UCSD-AML1 (cell line): ENCODE measurements at regions not wholly inside any gene's neighbourhood (a gene's known extent, or its start where the extent isn't known, plus 50 kb on each side); places are given as distances from the start of the nearest gene placed in this dataset.
"Not testable (repeated sequence)": the region's sequence is repeated elsewhere in the genome, so short reads cannot be mapped to it uniquely, and the experiment has no call there.

Source experiments
- DNase-seq: peaks from one replicate; lab custom pipeline; 2025; ENCODE audit not compliant: unreplicated experiment; lab: John Stamatoyannopoulos, UW

DNA sequence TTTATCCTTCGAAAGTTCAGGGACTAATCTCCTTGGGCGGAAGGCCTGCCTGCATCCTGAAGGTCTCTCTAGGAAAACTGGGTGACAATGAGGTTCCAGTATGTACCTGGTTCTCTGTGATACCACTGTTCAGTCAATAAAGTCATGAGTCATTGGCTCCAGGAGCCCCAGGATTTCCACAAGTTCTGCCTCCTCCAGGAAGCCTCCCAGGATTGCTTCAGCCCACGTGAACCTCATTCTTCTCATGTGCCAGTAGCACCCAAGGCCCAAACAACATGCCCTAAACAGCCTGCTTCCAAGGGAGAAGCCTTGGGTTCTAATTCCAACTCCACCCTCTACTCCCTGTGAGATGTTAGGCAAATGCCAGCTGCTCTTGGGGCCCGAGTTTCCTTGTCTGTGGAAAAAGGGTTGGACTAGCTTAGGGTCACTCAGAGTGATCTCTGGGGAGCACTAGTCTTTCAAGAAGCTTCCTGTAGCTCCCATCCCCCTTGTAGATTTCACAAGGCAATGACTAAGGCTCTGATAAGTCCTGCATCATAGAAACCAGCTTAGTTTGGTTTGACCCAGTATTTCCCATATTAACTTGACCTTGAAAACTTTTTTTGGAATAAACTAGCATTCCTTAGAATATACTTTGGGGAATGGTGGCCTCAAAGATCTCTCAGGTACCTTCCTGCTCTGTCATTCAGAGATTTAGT lies 118.3 kb upstream of the ATP2B2 start:
- DNase-seq = no peak

DNA sequence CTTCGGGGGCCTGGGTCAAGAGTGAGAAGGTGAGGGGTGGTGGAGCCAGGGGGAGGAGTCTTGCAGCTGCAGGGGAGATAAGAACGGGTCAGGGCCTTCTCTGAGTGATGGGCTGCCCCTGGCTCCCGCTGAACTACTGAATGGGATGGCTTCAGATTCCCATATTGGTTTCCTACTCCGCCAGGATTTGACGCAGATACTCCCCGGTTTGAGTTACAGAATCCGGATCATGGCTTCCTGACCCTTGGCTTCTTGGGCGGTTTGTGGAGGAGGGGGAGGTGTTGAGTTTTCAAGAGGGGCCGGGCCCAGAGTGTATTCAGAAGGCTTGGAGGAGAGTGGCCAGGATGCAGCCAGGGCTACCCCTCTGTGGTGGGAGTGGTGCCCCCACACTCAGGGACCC lies 119.9 kb upstream of the ATP2B2 start:
- no peak for DNase-seq

DNA sequence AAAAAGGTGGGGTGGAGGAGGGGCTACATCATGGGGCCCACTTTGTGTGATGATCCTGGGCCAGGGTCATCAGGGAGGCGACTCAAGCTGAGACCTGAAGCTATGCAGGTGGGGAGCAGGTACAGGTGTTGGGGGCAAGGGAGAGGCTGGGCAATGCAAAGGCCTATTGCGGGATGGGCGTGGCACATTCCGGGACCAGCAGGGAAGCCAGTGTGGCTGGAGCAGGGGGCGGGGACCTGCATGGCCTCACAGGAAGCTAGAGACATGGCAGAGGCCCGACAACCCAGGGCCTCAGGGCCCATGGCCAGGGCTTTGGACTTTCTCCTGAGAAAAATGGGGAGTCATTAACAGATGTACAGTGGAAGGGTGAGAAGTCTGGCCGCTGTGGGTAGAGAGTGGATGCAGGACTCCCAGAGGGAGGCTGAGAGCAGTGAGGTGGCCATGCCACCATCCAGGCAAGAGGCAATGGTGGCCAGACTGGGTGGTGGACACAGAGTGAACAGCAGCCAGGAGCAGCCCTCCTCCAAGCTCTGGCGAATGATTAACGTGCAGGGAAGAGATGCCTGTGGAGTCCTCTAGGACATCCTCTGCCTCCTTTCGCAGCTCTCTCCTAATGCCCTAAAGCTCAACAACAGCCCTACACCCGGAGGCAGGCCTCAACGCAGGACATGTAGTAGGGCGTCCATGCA lies 122.6 kb upstream of the ATP2B2 start:
- DNase-seq = no peak

DNA sequence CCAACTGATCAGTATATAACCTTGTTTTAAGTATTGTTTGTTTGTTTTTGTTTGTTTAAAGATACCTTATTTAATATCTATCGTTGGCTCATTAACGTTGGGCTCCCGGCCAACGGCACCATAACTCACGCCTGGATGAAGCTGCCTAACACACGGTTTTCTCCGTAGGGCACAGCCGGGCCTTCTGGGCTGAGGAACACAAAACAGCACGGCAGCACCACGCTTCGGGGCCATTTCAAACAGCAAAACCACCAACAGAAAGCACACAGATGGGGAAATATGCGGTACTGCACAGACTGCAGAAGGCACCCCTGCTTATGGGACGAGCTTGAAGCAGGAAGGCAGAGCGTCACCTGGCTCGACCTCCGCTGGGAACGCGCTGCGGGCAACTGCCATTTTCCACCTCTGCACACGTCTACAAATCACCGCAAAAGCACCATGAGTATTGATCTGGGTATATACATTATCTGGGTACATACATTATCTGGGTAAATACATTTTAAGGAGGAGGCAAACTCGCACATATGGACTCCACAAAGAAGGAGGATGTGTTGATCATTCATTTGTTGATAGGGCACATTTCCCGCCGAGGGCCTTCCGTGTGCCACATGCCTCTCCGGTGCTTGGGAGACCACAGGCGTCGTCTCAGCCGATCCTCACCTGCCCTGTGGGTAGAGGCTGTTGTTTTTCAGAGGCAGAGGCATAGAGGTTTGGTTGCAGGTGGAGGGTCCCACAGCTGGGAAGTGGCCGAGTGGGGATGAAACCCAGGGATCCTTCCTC lies 123.7 kb upstream of the ATP2B2 start:
- DNase-seq = no peak

DNA sequence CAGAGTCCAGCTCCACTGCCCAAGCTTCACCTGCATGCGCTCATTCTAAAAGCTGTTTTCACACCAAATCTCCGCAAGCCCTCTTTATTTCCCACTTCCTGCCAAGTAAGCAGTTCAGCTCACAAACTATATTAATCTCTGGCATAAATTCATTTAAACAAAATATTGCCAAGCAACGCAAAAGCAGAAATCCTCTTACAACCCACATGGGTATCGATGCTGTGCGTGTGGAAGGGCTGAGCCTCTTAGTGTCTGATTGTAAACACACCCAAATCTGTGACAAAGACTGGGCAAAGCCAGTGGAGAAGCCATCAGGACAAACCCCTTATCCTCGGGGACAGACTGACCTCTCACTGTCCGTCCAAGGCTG lies 124.3 kb upstream of the ATP2B2 start:
- no peak for DNase-seq

DNA sequence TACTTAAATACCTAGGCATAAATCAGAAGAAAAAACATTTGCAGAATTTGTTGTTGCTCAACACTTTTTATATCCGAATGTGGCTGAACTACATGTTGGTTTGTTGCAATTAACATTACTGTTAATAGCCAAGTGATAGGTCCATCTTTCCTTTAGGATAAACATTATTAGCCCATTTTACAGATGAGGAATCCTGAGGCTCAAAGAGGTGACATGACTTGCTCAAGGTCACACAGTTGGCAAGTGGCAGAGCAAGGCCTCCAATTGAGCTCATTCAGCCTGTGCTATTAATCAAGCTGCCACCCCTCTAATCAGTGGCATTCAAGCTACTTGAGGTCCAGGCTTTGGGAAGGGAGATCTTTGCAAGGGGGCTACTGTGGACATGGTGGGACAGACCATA lies 125.8 kb upstream of the ATP2B2 start:
- DNase-seq = no peak

DNA sequence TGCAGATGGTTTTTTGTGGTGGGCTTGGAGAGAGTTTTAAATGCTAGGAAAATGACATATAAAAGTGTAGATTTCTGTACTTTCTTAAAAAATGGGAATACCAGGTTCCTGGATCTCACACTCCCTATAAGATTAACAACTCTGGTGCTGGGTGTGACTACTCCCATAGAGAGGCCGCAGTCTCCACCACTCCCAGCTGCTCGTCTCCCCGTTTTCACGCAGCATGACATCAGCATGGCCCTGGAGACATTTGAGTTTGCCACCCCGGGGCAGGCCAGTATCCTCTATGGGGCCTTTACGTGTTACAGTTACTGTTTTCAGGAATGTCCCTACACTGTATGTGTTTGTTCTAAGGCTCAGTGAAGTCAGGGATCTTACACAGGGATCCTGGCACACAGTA lies 126.7 kb upstream of the ATP2B2 start:
- no peak for DNase-seq

DNA sequence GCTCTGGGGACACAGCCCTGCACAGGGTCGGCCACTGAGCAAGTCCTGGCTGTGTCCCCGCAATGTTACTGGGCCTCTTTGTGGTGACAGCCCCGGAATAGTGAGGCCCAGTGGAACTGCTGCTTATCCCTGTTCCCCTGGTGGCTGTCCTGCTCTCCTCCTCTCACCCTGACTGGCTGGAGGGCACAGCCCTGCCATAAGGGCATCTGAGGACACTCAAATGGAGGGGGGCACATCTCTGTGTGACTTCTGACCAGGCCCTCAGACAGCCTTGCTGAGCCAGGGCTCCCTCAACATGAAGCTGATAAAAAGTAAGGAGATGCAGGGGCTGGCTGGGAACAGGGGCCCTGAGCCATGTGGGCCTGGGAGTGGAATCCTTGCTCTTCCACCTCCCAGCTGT lies 127.4 kb upstream of the ATP2B2 start:
- no peak for DNase-seq

DNA sequence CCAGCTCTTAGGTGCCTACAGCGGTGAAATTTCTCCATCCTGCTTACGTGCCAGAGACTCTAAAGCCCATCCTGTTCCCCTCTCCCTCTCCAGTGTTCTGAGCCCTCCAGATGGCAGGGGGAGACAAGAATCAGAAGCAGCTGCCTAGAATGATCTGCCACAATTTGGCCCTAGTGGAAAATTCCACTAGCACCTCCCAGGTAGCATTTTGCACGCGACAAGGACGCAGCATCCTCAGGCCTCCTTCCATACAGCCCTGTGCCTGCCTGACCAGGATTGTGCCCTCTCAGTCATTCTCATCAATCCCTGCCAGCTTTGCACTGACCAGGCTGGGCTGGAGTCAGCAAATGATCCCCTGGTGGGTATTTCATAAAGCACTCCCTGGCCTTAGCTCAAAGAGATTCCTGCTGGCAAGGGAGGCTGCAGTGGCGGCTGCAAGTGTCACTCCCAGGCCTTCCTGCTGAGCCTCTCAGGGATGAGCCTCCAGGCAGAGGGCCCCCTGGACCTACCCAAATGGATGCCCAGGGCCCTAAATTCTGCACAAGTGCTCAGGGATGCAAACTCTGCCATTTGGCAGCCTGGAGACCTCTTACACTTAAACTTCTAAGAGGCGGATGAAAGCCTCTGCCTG lies 130.2 kb upstream of the ATP2B2 start:
- DNase-seq = no peak

DNA sequence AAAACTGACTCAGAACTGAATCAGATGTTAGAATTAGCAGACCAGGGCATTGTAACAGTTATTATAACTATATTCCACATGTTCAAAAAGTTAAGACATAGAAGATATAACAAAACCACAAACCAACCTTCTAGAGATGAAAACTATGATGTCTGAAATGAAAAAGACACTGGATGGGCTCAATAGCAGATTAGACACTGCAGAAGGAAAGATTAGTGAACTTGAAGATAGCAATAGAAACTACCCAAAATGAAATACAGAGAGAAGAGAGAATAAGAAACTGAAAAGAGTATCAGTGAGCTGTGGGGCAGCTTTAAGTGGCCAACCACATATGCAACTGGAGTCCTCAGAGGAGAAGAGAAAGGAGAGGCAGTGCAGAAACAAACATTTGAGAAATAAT lies 132.0 kb upstream of the ATP2B2 start:
- no peak for DNase-seq

DNA sequence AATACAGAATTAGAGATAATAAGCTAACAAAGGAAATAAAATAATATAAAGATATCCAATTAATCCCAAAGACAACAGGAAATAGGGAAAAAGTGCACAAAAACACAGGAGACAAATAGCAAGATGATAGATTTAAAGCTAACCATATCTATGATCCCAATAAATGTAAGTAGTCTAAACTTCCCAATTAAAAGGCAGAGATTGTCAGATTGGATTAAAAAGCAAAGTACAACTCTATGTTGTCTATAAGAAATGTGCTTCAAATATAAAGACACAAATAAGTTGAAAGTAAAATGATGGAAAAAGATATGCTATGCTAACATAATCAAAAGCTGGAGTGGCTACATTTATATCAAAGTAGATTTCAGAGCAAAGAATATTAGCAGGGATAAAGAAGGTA lies 133.1 kb upstream of the ATP2B2 start:
- no peak for DNase-seq

DNA sequence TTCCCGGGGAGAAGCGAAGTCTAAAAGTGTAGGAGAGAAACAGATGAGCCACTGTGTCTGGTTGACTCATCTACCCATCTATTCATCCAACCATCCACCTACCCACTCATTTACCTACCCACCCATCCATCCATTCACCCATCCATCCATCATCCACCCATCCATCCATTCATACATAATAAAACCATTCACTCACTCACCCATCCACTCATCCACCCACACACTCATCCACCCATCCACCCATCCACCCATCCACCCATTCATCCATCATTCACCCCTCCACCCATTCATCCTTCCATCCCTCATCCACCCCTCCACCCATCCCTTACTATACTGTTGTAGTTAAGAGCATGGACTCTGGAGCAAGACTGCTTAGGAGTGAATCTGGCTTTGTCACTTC lies 136.4 kb upstream of the ATP2B2 start:
- no peak for DNase-seq

DNA sequence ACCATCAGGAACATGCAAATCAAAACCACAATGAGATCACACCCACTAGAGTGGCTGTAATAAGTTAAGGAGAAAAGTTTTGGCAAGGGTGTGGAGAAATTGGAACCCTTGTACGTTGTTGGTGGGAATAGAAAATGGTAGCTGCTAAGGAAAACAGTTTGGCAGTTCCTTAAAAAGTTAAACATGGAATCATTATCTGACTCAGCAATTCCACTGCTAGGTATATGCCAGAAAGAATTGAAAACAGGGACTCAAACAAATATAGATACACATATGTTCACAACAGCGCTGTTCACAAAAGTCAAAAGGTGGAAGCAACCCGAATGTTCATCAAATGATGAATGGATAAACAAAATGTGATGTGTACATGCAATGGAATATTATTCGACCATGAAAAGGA lies 138.8 kb upstream of the ATP2B2 start:
- no peak for DNase-seq

DNA sequence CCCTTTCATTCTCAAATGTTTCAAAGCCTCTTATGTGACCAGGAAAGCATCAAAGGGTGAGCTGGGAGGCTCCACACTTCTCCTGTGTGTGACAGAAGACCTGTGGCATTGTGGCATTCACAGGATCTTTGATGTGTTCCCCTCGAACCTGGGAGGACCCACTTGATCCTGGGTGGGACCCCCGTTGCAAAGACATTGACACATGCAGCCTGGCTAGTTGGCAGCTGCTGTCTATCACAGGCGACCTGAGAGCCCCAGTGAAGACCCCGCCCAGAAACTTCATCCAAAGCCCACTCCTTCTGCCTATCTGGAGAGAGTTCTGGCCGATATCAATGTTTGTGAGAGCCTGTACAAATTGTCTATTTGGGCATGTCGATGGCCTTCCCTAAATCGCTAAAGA lies 140.4 kb upstream of the ATP2B2 start:
- DNase-seq = no peak

DNA sequence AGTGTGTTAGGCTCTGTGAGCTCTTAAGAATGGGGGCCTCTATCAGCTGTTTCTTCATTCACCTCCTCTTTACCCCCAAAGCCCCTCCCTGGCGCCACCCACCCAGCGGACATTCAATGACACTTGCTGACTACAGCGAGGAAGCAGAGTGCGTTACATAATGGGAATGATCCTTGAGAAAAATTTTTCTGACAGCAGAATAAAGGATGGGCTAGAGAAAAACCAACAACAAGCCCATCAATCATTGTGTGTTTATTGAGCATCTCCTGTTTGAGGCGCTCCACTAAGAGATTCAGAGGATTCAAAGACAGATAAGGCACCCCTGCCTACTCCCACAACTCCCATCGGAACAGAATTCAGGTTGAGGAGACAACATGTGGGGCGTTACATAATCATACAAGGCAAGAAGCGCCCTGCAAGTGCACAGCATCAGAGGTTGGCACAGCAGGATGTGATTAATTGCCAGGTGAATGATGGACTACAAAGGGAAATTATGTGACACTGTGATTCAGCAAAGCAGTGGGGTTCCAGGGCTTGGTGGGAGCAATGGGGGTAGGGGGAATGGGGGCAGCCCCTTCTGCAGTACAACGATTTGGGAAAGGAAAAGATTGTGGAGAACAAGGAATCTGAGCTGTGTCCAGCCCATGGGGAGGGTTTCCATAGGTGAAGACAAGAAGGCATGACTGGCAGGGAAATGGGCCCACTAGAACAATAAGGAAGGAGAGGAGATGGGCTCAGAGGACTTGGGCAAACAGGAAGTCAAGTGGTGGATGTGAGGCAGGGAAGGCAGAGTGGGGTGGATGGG lies 141.3 kb upstream of the ATP2B2 start:
- no peak for DNase-seq

DNA sequence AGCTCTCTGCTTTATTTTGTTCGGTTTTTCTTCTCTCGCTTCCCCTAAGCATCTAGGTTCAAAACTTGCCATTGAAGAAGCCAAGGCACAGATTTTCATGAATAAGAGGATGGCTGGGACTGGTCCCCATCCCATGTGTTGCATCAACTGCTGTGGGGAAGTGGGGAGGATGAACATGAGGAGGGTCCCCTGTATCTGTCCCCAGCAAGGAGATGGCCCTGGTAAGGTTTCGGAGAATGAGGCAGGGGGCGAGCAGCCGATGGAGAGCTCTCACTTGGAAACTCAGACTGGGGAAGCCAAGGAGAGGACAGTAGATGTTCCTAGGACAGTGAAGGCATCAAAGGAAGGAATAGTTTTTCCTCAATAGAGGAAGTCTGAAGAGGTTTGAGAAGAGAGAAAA lies 142.0 kb upstream of the ATP2B2 start:
- DNase-seq = no peak

DNA sequence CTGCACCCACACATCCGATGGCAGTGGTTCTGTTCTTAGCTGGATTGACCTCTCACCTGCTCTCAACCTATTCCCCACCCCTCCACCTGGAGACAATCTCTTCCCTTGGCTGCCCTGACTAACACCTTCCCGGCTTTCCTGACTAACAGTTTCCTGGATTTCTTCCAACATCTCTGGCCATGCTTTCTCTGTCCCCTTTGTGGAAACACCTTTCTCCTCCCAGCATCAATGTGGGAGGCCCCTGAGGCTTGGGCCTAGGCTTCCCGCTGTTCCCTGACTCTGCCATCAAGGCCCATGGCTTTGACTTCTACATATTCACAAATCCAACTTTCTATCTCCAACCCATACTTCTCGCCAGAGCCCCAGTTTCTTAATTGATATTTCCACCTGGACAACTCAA lies 142.8 kb upstream of the ATP2B2 start:
- DNase-seq = no peak

DNA sequence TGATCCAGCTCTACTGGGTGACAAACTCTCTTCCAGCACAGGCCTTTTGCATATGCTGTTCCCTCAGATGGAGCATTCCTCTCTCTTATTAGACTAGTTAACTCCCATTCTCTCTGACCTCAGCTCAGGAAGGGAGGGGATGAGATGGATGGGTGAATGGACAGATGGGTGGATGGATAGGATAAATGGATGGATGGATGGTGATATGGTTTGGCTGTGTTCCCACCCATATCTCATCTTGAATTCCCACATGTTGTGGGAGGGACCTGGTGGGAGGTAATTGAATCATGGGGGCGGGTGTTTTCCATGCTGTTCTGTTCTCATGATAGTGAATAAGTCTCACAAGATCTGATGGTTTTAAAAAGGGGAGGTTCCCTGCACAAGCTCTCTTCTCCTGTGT lies 144.1 kb upstream of the ATP2B2 start:
- not testable (repeated sequence) for DNase-seq

DNA sequence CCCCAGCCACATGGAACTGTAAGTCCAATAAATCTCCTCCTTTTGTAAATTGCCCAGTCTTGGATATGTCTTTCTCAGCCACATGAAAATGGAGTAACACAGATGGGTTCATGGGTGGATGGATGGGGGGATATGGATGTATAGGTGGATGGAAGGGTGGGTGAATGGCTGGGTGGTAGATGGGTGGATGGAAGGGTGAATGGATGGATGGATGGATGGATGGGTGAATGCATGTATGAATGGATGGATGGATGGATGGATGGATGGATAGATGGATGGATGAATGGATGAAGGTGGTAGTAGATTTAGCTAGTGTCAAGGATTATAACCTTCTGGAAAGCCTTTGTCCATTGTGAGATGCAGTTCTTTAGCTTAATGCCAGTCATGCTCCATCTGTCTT lies 146.1 kb upstream of the ATP2B2 start:
- DNase-seq = no peak

DNA sequence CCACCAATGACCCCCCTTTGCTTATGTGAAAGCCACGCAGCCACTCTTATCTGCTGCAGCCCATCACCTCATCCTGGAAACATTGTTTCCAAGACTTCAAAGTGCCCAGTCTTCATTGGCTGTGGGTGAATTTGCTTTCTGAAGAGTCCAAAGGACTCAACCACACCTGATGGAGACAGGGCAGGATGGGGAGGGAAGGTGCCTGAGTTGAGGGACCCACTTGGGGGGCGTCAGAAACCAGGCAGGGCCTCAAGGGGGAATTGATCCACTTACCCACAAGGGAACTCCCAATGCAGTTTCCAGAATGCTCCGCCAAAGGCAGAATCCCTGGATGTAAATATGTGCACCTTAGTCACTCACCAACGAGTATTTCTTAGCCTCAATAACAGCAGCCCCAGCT lies 147.9 kb upstream of the ATP2B2 start:
- DNase-seq = no peak
